Keratinocyte (primary cell): ENCODE measurements at regions not wholly inside any gene's neighbourhood (a gene's known extent, or its start where the extent isn't known, plus 50 kb on each side); places are given as distances from the start of the nearest gene placed in this dataset.

Experiments used
- EZH2 ChIP-seq: IDR thresholded peaks from one replicate; pipeline ENCODE4 v1.6.1; 2012; ENCODE audit warnings: inconsistent platforms, mild to moderate bottlenecking, low read length, moderate library complexity
- TF ChIP-seq, protein P1 (sequence below), 3 experiments: IDR thresholded peaks in 1 of 3; conservative IDR thresholded peaks in 1 of 3; optimal IDR thresholded peaks in 1 of 3; 2 replicates in 2 of 3; 3 replicates in 1 of 3; pipeline versions ENCODE3 to v1.5.1; 2011; ENCODE audit warnings: low read length in 3 of 3, mild to moderate bottlenecking in 3 of 3, moderate library complexity in 2 of 3, control low read depth in 1 of 3, inconsistent platforms in 1 of 3; ENCODE audit not compliant: insufficient read depth in 2 of 3; ENCODE audit errors: extremely low read depth in 1 of 3

DNA sequence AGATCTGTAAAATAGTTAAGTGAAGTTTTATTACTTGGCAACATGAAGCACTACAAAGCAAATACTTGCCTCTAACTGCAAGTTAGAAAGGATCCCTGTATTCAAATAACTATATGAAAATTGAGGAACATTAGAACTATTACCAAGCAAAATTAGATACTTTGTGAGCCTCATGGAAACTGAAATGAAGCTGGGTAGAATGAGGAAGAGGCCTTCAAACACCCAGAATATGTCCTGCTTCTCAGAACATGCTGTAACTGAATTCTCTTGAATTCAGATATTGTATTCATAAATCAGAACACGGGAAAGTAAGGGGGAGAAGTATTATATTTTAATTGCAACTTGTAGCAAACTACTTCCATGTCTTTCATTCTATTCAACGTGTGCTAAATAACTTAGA is 947.9 kb downstream of the PCDH17 start:
- TF ChIP-seq, protein P1, sequence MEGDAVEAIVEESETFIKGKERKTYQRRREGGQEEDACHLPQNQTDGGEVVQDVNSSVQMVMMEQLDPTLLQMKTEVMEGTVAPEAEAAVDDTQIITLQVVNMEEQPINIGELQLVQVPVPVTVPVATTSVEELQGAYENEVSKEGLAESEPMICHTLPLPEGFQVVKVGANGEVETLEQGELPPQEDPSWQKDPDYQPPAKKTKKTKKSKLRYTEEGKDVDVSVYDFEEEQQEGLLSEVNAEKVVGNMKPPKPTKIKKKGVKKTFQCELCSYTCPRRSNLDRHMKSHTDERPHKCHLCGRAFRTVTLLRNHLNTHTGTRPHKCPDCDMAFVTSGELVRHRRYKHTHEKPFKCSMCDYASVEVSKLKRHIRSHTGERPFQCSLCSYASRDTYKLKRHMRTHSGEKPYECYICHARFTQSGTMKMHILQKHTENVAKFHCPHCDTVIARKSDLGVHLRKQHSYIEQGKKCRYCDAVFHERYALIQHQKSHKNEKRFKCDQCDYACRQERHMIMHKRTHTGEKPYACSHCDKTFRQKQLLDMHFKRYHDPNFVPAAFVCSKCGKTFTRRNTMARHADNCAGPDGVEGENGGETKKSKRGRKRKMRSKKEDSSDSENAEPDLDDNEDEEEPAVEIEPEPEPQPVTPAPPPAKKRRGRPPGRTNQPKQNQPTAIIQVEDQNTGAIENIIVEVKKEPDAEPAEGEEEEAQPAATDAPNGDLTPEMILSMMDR (optimal IDR thresholded peaks at IDR 0.05 in 1 of 3, IDR thresholded peaks at IDR 0.05 in 1 of 3, conservative IDR thresholded peaks at IDR 0.05 in 1 of 3; ENCODE audit: extremely low read depth in 1 of 3, insufficient read depth in 2 of 3, low read length in 3 of 3): no peak
- TF ChIP-seq EZH2: no peak
